ENCODE measurements at regions not wholly inside any gene's neighbourhood (a gene's known extent, or its start where the extent isn't known, plus 50 kb on each side); places are given as distances from the start of the nearest gene placed in this dataset.

DNA sequence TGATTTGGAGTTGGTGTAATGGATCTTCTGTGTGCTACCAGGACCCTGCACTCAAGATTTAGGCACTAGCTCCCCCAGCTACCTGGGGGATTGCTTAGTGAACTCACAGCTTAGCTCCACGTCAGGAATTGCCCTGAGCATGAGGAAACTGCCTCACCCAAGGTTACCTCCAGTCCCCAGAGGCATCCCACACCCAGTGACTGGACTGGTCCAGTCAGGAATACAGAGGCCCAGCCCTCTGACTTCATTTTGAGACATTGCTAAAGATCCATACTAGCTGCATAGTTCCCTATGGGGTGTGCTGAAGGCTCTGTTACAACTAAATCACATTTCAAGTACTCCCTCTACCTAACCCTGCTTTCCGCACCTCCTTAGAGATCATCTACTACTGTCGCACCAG is 364.7 kb downstream of the EFNA5 start:
- Histone ChIP-seq H4K20me1 (ENCODE audit: control insufficient read depth, extremely low read depth, insufficient read depth, low read length) (no peaks in the 10 kb centered on the region), H2AFZ (ENCODE audit: control insufficient read depth, low read length) (no peak overlapping the region), H3K9ac (ENCODE audit: control insufficient read depth, extremely low read depth, insufficient read depth, low read length) (no peak overlapping the region), H3K4me2 (ENCODE audit: control insufficient read depth, extremely low read depth, insufficient read depth, low read depth, low read length) (no peak overlapping the region), H3K9me1 (ENCODE audit: control insufficient read depth, extremely low read depth, insufficient read depth, low read length) (no peaks in the 10 kb centered on the region), H3K79me2 (ENCODE audit: control insufficient read depth, insufficient read depth, low read length) (no peaks in the 10 kb centered on the region), H3K9me3 (ENCODE audit: control insufficient read depth, low read depth, low read length) (no peaks in the 10 kb centered on the region), H3K27me3 (ENCODE audit: control insufficient read depth, extremely low read depth, insufficient read depth, low read length) (no peaks in the 10 kb centered on the region), H3K27ac (ENCODE audit: control insufficient read depth, insufficient read depth, low read length) (no peak overlapping the region), H3K36me3 (ENCODE audit: control insufficient read depth in 2 of 2, extremely low read depth in 1 of 2, insufficient read depth in 2 of 2, low read length in 2 of 2) (no peaks in the 10 kb centered on the region), H3K4me1 (ENCODE audit: control insufficient read depth, extremely low read depth, insufficient read depth, low read length) (no peaks in the 10 kb centered on the region), H3K4me3 (ENCODE audit: control insufficient read depth in 2 of 3, extremely low read depth in 1 of 3, insufficient read depth in 2 of 3, low read depth in 1 of 3, low read length in 3 of 3) (no peak overlapping the region)
- DNase-seq (ENCODE audit: low read depth, low spot score) (no peak), FAIRE-seq (no peak)
- TF ChIP-seq CTCF (optimal IDR thresholded peaks at IDR 0.05 in 1 of 3, IDR thresholded peaks at IDR 0.05 in 1 of 3, conservative IDR thresholded peaks at IDR 0.05 in 1 of 3; ENCODE audit: extremely low read depth in 1 of 3, insufficient read depth in 2 of 3, low read length in 3 of 3) (no peak), EZH2 (IDR thresholded peaks at IDR 0.05; ENCODE audit: low read length) (no peak)
- dilution Hi-C loops (cut with MboI; ENCODE audit: extremely low pct_ligation_motif_present, low sequenced_read_pairs) = no loop called here

GRCh38 chr5:107304684-107305083 is 366.1 kb downstream of the EFNA5 start:
- H3K79me2 ChIP-seq (ENCODE audit: control insufficient read depth, insufficient read depth, low read length) = no peaks in the 10 kb centered on the region
- H3K9me1 ChIP-seq (ENCODE audit: control insufficient read depth, extremely low read depth, insufficient read depth, low read length) = no peaks in the 10 kb centered on the region
- no peaks in the 10 kb centered on the region for H3K4me1 ChIP-seq (ENCODE audit: control insufficient read depth, extremely low read depth, insufficient read depth, low read length)
- no peak for DNase-seq (ENCODE audit: low read depth, low spot score)
- FAIRE-seq = peak; percentile 26
- H3K4me3 ChIP-seq (ENCODE audit: control insufficient read depth in 2 of 3, extremely low read depth in 1 of 3, insufficient read depth in 2 of 3, low read depth in 1 of 3, low read length in 3 of 3) = no peak overlapping the region
- no peak overlapping the region for H3K9ac ChIP-seq (ENCODE audit: control insufficient read depth, extremely low read depth, insufficient read depth, low read length)
- no peaks in the 10 kb centered on the region for H3K9me3 ChIP-seq (ENCODE audit: control insufficient read depth, low read depth, low read length)
- H3K27ac ChIP-seq (ENCODE audit: control insufficient read depth, insufficient read depth, low read length) = no peak overlapping the region
- H3K27me3 ChIP-seq (ENCODE audit: control insufficient read depth, extremely low read depth, insufficient read depth, low read length) = no peaks in the 10 kb centered on the region
- no peaks in the 10 kb centered on the region for H3K36me3 ChIP-seq (ENCODE audit: control insufficient read depth in 2 of 2, extremely low read depth in 1 of 2, insufficient read depth in 2 of 2, low read length in 2 of 2)
- dilution Hi-C loops (cut with MboI; ENCODE audit: extremely low pct_ligation_motif_present, low sequenced_read_pairs) = no loop called here
- no peaks in the 10 kb centered on the region for H4K20me1 ChIP-seq (ENCODE audit: control insufficient read depth, extremely low read depth, insufficient read depth, low read length)
- no peak for TF ChIP-seq EZH2 (IDR thresholded peaks at IDR 0.05; ENCODE audit: low read length)
- TF ChIP-seq CTCF (optimal IDR thresholded peaks at IDR 0.05 in 1 of 3, IDR thresholded peaks at IDR 0.05 in 1 of 3, conservative IDR thresholded peaks at IDR 0.05 in 1 of 3; ENCODE audit: extremely low read depth in 1 of 3, insufficient read depth in 2 of 3, low read length in 3 of 3) = no peak
- no peak overlapping the region for H2AFZ ChIP-seq (ENCODE audit: control insufficient read depth, low read length)
- no peak overlapping the region for H3K4me2 ChIP-seq (ENCODE audit: control insufficient read depth, extremely low read depth, insufficient read depth, low read depth, low read length)
